Esophagus muscularis mucosa (tissue), 3 donors: ENCODE measurements at regions not wholly inside any gene's neighbourhood (a gene's known extent, or its start where the extent isn't known, plus 50 kb on each side); places are given as distances from the start of the nearest gene placed in this dataset.

ENCODE experiments used
- CTCF ChIP-seq, 3 experiments: fragments of 200-600 bp in 2 of 3; fragments of 450-650 bp in 1 of 3; sonication (generic) in 2 of 3; IDR thresholded peaks; one replicate each; pipeline ENCODE4 v1.5.1; 2017 to 2019; ENCODE audit warnings: antibody characterized with exemption in 3 of 3, mild to moderate bottlenecking in 2 of 3, moderate library complexity in 1 of 3
- POLR2A ChIP-seq: fragments of 450-650 bp; IDR thresholded peaks from one replicate; pipeline ENCODE4 v1.6.1; 2017; ENCODE audit warnings: antibody characterized with exemption, moderate library complexity, mild to moderate bottlenecking, low read depth

GRCh38 chr4:8775751-8776355 lies 95.8 kb downstream of the HMX1 start:
- no peak for TF ChIP-seq CTCF (IDR thresholded peaks at IDR 0.05)
- TF ChIP-seq POLR2A = no peak
